ENCODE measurements at regions not wholly inside any gene's neighbourhood (a gene's known extent, or its start where the extent isn't known, plus 50 kb on each side); places are given as distances from the start of the nearest gene placed in this dataset.
A peak's percentile ranks its signal among the peaks of the same experiment; 100 is the strongest.

- in situ Hi-C loops (cut with HindIII; ENCODE audit: low sequenced_read_pairs): no loop called here
- no peak overlapping the region for H3K4me3 ChIP-seq (ENCODE audit: low read depth, low read length)
- DNase-seq (ENCODE audit: low read depth): no peak
- no peak for TF ChIP-seq CTCF (IDR thresholded peaks at IDR 0.05; ENCODE audit: low read depth, low read length, missing control alignments)
Observed at GRCh38 chr20:58001946-58002345, 226.5 kb downstream of the ANKRD60 start.

- TF ChIP-seq CTCF (IDR thresholded peaks at IDR 0.05; ENCODE audit: low read depth, low read length, missing control alignments): no peak
- H3K4me3 ChIP-seq (ENCODE audit: low read depth, low read length): no peak overlapping the region
- in situ Hi-C loops (cut with HindIII; ENCODE audit: low sequenced_read_pairs): no loop called here
- DNase-seq (ENCODE audit: low read depth): no peak
Observed at GRCh38 chr20:58001381-58001780, 227.1 kb downstream of the ANKRD60 start.

GRCh38 chr20:58000861-58001260, 227.6 kb downstream of the ANKRD60 start:
- no peak overlapping the region for H3K4me3 ChIP-seq (ENCODE audit: low read depth, low read length)
- in situ Hi-C loops (cut with HindIII; ENCODE audit: low sequenced_read_pairs): no loop called here
- TF ChIP-seq CTCF (IDR thresholded peaks at IDR 0.05; ENCODE audit: low read depth, low read length, missing control alignments): no peak
- DNase-seq (ENCODE audit: low read depth): no peak

GRCh38 chr20:57999465-58000111, 228.9 kb downstream of the ANKRD60 start:
- H3K4me3 ChIP-seq (ENCODE audit: low read depth, low read length): no peak overlapping the region
- in situ Hi-C loops (cut with HindIII; ENCODE audit: low sequenced_read_pairs): loop anchor here (5.0 kb wide), 1 partner anchor 67 kb away; no protein-coding TSS in a partner anchor
- no peak for DNase-seq (ENCODE audit: low read depth)
- no peak for TF ChIP-seq CTCF (IDR thresholded peaks at IDR 0.05; ENCODE audit: low read depth, low read length, missing control alignments)

- DNase-seq (ENCODE audit: low read depth): no peak
- no peak for TF ChIP-seq CTCF (IDR thresholded peaks at IDR 0.05; ENCODE audit: low read depth, low read length, missing control alignments)
- in situ Hi-C loops (cut with HindIII; ENCODE audit: low sequenced_read_pairs): loop anchor here (5.0 kb wide), 1 partner anchor 67 kb away; no protein-coding TSS in a partner anchor
- H3K4me3 ChIP-seq (ENCODE audit: low read depth, low read length): no peak overlapping the region
Observed at GRCh38 chr20:57998981-57999464, 229.4 kb downstream of the ANKRD60 start.

GRCh38 chr20:57998276-57998675, 230.2 kb downstream of the ANKRD60 start:
- no peak for DNase-seq (ENCODE audit: low read depth)
- in situ Hi-C loops (cut with HindIII; ENCODE audit: low sequenced_read_pairs): loop anchor here (5.0 kb wide), 1 partner anchor 66 kb away; no protein-coding TSS in a partner anchor
- peak; percentile 8 for TF ChIP-seq CTCF (IDR thresholded peaks at IDR 0.05; ENCODE audit: low read depth, low read length, missing control alignments)
- H3K4me3 ChIP-seq (ENCODE audit: low read depth, low read length): no peak overlapping the region

Measured in astrocyte of the cerebellum (primary cell).